Endothelial cell of umbilical vein (primary cell): ENCODE measurements at regions not wholly inside any gene's neighbourhood (a gene's known extent, or its start where the extent isn't known, plus 50 kb on each side); places are given as distances from the start of the nearest gene placed in this dataset.
A peak's percentile ranks its signal among the peaks of the same experiment; 100 is the strongest.

ENCODE experiments used
- BruUV-seq: library from RNA; stranded (reverse); fragments of 400-500 nt; replicated peaks from 2 replicates; lab custom pipeline; 2021; lab: Mats Ljungman, UMichigan
- CTCF ChIA-PET: fragments of 300-600, 350-600 bp; sonication (Branson Sonifier 250); formaldehyde crosslinking; loops from one replicate; lab custom pipeline; 2021; ENCODE audit warnings: antibody characterized with exemption, inconsistent platforms; lab: Charles Lee
- POLR2A ChIA-PET: fragments of 300-600, 350-600 bp; sonication (Branson Sonifier 250); formaldehyde crosslinking; loops from one replicate; lab custom pipeline; 2021; ENCODE audit warnings: antibody characterized with exemption, inconsistent platforms; lab: Charles Lee
- DNase-seq: peaks from one replicate; pipeline ENCODE4 v3.0.0-alpha.2; 2011; ENCODE audit warnings: low read depth, low spot score
- FAIRE-seq: peaks from 2 replicates; lab custom pipeline; 2011; peaks lifted over from hg19 to GRCh38; lab: Jason Lieb, UNC
- H2AFZ ChIP-seq: 2 replicates; pipeline ENCODE4 v1.6.0; 2012; ENCODE audit warnings: low read depth, low read length, control low read depth, inconsistent platforms
- H3K27ac ChIP-seq: 2 replicates; pipeline ENCODE4 v1.5.1; 2011; ENCODE audit warnings: low read depth, mild to moderate bottlenecking, control low read depth, low read length, moderate library complexity; ENCODE audit not compliant: insufficient read depth
- H3K27me3 ChIP-seq, 2 experiments: 2 replicates each; pipeline versions ENCODE4 v1.6.0 to v1.6.1; 2011; ENCODE audit warnings: low read length in 2 of 2, mixed read lengths in 1 of 2; ENCODE audit not compliant: control insufficient read depth in 2 of 2, insufficient read depth in 2 of 2
- H3K36me3 ChIP-seq, 2 experiments: 2 replicates in 1 of 2; 3 replicates in 1 of 2; pipeline ENCODE4 v1.5.1; 2011; ENCODE audit warnings: low read length in 2 of 2, mild to moderate bottlenecking in 1 of 2, moderate library complexity in 1 of 2; ENCODE audit not compliant: control insufficient read depth in 2 of 2, insufficient read depth in 2 of 2; ENCODE audit errors: extremely low read depth in 1 of 2
- H3K4me1 ChIP-seq: 3 replicates; pipeline ENCODE4 v1.5.1; 2011; ENCODE audit warnings: mild to moderate bottlenecking, low read length; ENCODE audit not compliant: control insufficient read depth, insufficient read depth; ENCODE audit errors: extremely low read depth
- H3K4me2 ChIP-seq: 2 replicates; pipeline ENCODE4 v1.6.1; 2011; ENCODE audit warnings: low read length, control low read depth, mixed read lengths; ENCODE audit not compliant: insufficient read depth
- H3K4me3 ChIP-seq, 3 experiments: fragments of 200-600 bp in 1 of 3; sonication (generic), shearing (Covaris generic) in 1 of 3; replicated peaks in 1 of 3; 2 replicates each; pipeline ENCODE4 v1.5.1; 2011 to 2016; ENCODE audit warnings: control low read depth in 3 of 3, low read length in 3 of 3, mild to moderate bottlenecking in 2 of 3, inconsistent platforms in 1 of 3, low read depth in 1 of 3, moderate library complexity in 1 of 3; ENCODE audit not compliant: insufficient read depth in 1 of 3
- H3K79me2 ChIP-seq: 2 replicates; pipeline ENCODE4 v1.6.0; 2012; ENCODE audit warnings: low read length, inconsistent platforms; ENCODE audit not compliant: control insufficient read depth, insufficient read depth
- H3K9ac ChIP-seq: replicated peaks from 2 replicates; pipeline ENCODE3; 2011; ENCODE audit warnings: low read length, control low read depth; ENCODE audit not compliant: insufficient read depth; ENCODE audit errors: extremely low read depth
- H3K9me1 ChIP-seq: replicated peaks from 3 replicates; pipeline ENCODE4 v1.6.0; 2011; ENCODE audit warnings: mild to moderate bottlenecking, low read length; ENCODE audit not compliant: control insufficient read depth, insufficient read depth; ENCODE audit errors: extremely low read depth
- H3K9me3 ChIP-seq: replicated peaks from 2 replicates; pipeline ENCODE4 v1.5.1; 2012; ENCODE audit warnings: low read length, inconsistent platforms; ENCODE audit not compliant: control insufficient read depth, insufficient read depth
- H4K20me1 ChIP-seq: replicated peaks from 2 replicates; pipeline ENCODE3; 2011; ENCODE audit warnings: mild to moderate bottlenecking, low read length; ENCODE audit not compliant: control insufficient read depth, insufficient read depth; ENCODE audit errors: extremely low read depth
- CTCF ChIP-seq, 2 donors: IDR thresholded peaks; 1 replicate in 1 of 2; 2 replicates in 1 of 2; pipeline ENCODE4 v1.5.1; 2011; ENCODE audit warnings: low read length in 2 of 2, mild to moderate bottlenecking in 2 of 2, moderate library complexity in 2 of 2, control low read depth in 1 of 2, inconsistent platforms in 1 of 2, low read depth in 1 of 2; ENCODE audit not compliant: insufficient read depth in 1 of 2; ENCODE audit errors: extremely low read depth in 1 of 2
- EZH2 ChIP-seq: IDR thresholded peaks from 2 replicates; pipeline ENCODE4 v1.6.1; 2012; ENCODE audit warnings: borderline replicate concordance, low read depth, mild to moderate bottlenecking, moderate library complexity, low read length, inconsistent platforms; ENCODE audit not compliant: severe bottlenecking
- FOS ChIP-seq: IDR thresholded peaks from 2 replicates; pipeline ENCODE4 v1.6.1; 2011; ENCODE audit warnings: mild to moderate bottlenecking, low read length, moderate library complexity, borderline replicate concordance; ENCODE audit not compliant: insufficient read depth
- GATA2 ChIP-seq: IDR thresholded peaks from 2 replicates; pipeline ENCODE4 v1.7.0; 2011; ENCODE audit warnings: low read depth, mild to moderate bottlenecking, moderate library complexity, mixed read lengths, low read length; ENCODE audit not compliant: insufficient read length, insufficient read depth
- JUN ChIP-seq: IDR thresholded peaks from 2 replicates; pipeline ENCODE4 v1.6.1; 2011; ENCODE audit warnings: borderline replicate concordance, low read depth; ENCODE audit not compliant: insufficient read length, insufficient read depth
- MAX ChIP-seq: IDR thresholded peaks from 2 replicates; pipeline ENCODE4 v1.6.1; 2011; ENCODE audit not compliant: insufficient read depth, insufficient read length
- MYC ChIP-seq: IDR thresholded peaks from one replicate; pipeline ENCODE4 v1.6.1; 2011; ENCODE audit warnings: mild to moderate bottlenecking, low read depth, low read length
- POLR2A ChIP-seq: IDR thresholded peaks from 2 replicates; pipeline ENCODE4 v1.6.1; 2012; ENCODE audit warnings: low read depth, mild to moderate bottlenecking, control low read depth, low read length
- POLR2AphosphoS5 ChIP-seq: IDR thresholded peaks from 2 replicates; pipeline ENCODE4 v1.6.1; 2012; ENCODE audit warnings: low read depth, mild to moderate bottlenecking, control low read depth, low read length, moderate library complexity; ENCODE audit not compliant: insufficient read depth
- dilution Hi-C: fragments of 300-500 bp; cut with MboI; formaldehyde crosslinking; loops from one replicate; pipeline ENCODE4 v1.15.0; 2019; ENCODE audit warnings: low sequenced_read_pairs; ENCODE audit not compliant: extremely low pct_ligation_motif_present
- intact Hi-C: fragments of 100-400 bp; cut with micrococcal nuclease; formaldehyde crosslinking; loops from one replicate; pipeline ENCODE4 v1.10.0; 2022

- H4K20me1 ChIP-seq: no peaks in the 10 kb centered on the region
- H3K9ac ChIP-seq: peak overlapping the region; percentile 75
- DNase-seq: peak; percentile 93
- no peaks in the 10 kb centered on the region for H3K9me1 ChIP-seq
- POLR2A ChIA-PET: interaction anchor here (1.0 kb wide), 1 partner anchor 11 kb away, joined by 3 read pairs; no protein-coding TSS in a partner anchor
- BruUV-seq: no TSS peak
- no peaks in the 10 kb centered on the region for H3K36me3 ChIP-seq
- peaks cover 29% of the 10 kb centered on the region for H3K4me1 ChIP-seq
- CTCF ChIA-PET: interaction anchor here (0.7 to 2.3 kb wide), 12 partner anchors 10 to 511 kb away, joined by 3 to 8 read pairs (median 4); partner anchors contain the start of gene TSEN15
- H3K4me2 ChIP-seq: peak overlapping the region; percentile 98
- intact Hi-C loops (loop anchor here (1.0 to 5.0 kb wide), 6 partner anchors 70 to 280 kb away; partner anchors contain the start of gene C1orf21), dilution Hi-C loops (no loop called here)
- TF ChIP-seq GATA2 (peak; percentile 64), JUN (peak; percentile 85), FOS (peak; percentile 86), MYC (no peak), POLR2AphosphoS5 (peak; percentile 67)
- no peaks in the 10 kb centered on the region for H3K79me2 ChIP-seq
- H3K27ac ChIP-seq: peak overlapping the region; percentile 79
- FAIRE-seq: peak; percentile 88
- H3K27me3 ChIP-seq: peaks cover 0 to 3% of the 10 kb centered on the region in 2 experiments
- peak overlapping the region; percentile 40 to 81 (median 74) for H3K4me3 ChIP-seq
- H3K9me3 ChIP-seq: no peaks in the 10 kb centered on the region
- peak overlapping the region; percentile 93 for H2AFZ ChIP-seq
Measured at GRCh38 chr1:184152434-184152898, 100.9 kb downstream of the TSEN15 start.

- peak; percentile 37 for FAIRE-seq
Measured at GRCh38 chr1:184152974-184153373, 101.4 kb downstream of the TSEN15 start.

More at GRCh38 chr1:184152974-184153373, 101.4 kb downstream of the TSEN15 start:
- H3K27me3 ChIP-seq: peaks cover 0 to 2% of the 10 kb centered on the region in 2 experiments
- no peaks in the 10 kb centered on the region for H3K9me3 ChIP-seq
- peak overlapping the region; percentile 98 for H3K4me2 ChIP-seq
- H3K27ac ChIP-seq: peak overlapping the region; percentile 79
- TSS peak; percentile 96 for BruUV-seq
- peak overlapping the region; percentile 40 to 81 (median 74) for H3K4me3 ChIP-seq
- DNase-seq: no peak
- CTCF ChIA-PET: interaction anchor here (1.0 to 2.3 kb wide), 10 partner anchors 11 to 511 kb away, joined by 3 to 8 read pairs (median 4); partner anchors contain the start of gene TSEN15
- TF ChIP-seq MAX (no peak), FOS (no peak), JUN (no peak), POLR2AphosphoS5 (no peak), POLR2A (no peak), MYC (no peak), GATA2 (no peak), EZH2 (no peak), CTCF (IDR thresholded peaks at IDR 0.05; ENCODE audit: extremely low read depth in 1 of 2, insufficient read depth in 1 of 2, low read depth in 1 of 2, low read length in 2 of 2) (no peak)
- H3K9me1 ChIP-seq: no peaks in the 10 kb centered on the region
- no peaks in the 10 kb centered on the region for H3K79me2 ChIP-seq
- no peaks in the 10 kb centered on the region for H3K36me3 ChIP-seq
- peaks cover 29% of the 10 kb centered on the region for H3K4me1 ChIP-seq
- H3K9ac ChIP-seq: peak overlapping the region; percentile 75
- dilution Hi-C loops: no loop called here
- no peaks in the 10 kb centered on the region for H4K20me1 ChIP-seq
- intact Hi-C loops: loop anchor here (1.0 to 5.0 kb wide), 6 partner anchors 69 to 280 kb away; partner anchors contain the start of gene C1orf21
- POLR2A ChIA-PET: interaction anchor here (1.0 kb wide), 1 partner anchor 11 kb away, joined by 3 read pairs; no protein-coding TSS in a partner anchor
- H2AFZ ChIP-seq: peak overlapping the region; percentile 93
